PFSK-1 (cell line): ENCODE measurements at regions not wholly inside any gene's neighbourhood (a gene's known extent, or its start where the extent isn't known, plus 50 kb on each side); places are given as distances from the start of the nearest gene placed in this dataset.

Experiments
- POLR2AphosphoS5 ChIP-seq: IDR thresholded peaks from 2 replicates; pipeline ENCODE4 v1.6.1; 2012; ENCODE audit warnings: low read depth, mild to moderate bottlenecking, control low read depth, low read length, moderate library complexity
- REST ChIP-seq, 2 experiments: IDR thresholded peaks; 2 replicates each; pipeline versions ENCODE4 v1.6.1 to v1.8.0; 2011 to 2012; ENCODE audit warnings: low read depth in 2 of 2, low read length in 2 of 2, control low read depth in 1 of 2, inconsistent platforms in 1 of 2, mild to moderate bottlenecking in 1 of 2, moderate library complexity in 1 of 2; ENCODE audit not compliant: insufficient read depth in 1 of 2
- SIN3A ChIP-seq: IDR thresholded peaks from 2 replicates; pipeline ENCODE4 v1.6.1; 2012; ENCODE audit warnings: mild to moderate bottlenecking, low read length, moderate library complexity, borderline replicate concordance; ENCODE audit not compliant: insufficient read depth
- TAF1 ChIP-seq: IDR thresholded peaks from 2 replicates; pipeline ENCODE4 v1.6.1; 2012; ENCODE audit warnings: low read length, control low read depth, borderline replicate concordance; ENCODE audit not compliant: insufficient read depth

- no peak for TF ChIP-seq POLR2AphosphoS5
- no peak for TF ChIP-seq SIN3A
- TF ChIP-seq TAF1, result no peak
- TF ChIP-seq REST (IDR thresholded peaks at IDR 0.05; ENCODE audit: insufficient read depth in 1 of 2, low read depth in 2 of 2, low read length in 2 of 2), result no peak
Observed at GRCh38 chr7:125830743-125831142, 901.1 kb upstream of the POT1 start.
